Gastroesophageal sphincter (tissue), 3 donors: ENCODE measurements at regions not wholly inside any gene's neighbourhood (a gene's known extent, or its start where the extent isn't known, plus 50 kb on each side); places are given as distances from the start of the nearest gene placed in this dataset.

Experiments used
- EP300 ChIP-seq: sonication (generic); formaldehyde crosslinking; IDR thresholded peaks from one replicate; pipeline ENCODE4 v1.6.1; 2017; ENCODE audit warnings: antibody characterized with exemption, mild to moderate bottlenecking
- POLR2A ChIP-seq, 2 donors: fragments of 450-650 bp; IDR thresholded peaks; one replicate each; pipeline ENCODE4 v1.6.1; 2017; ENCODE audit warnings: antibody characterized with exemption in 2 of 2, mild to moderate bottlenecking in 2 of 2, moderate library complexity in 1 of 2
- POLR2AphosphoS5 ChIP-seq: sonication (generic); formaldehyde crosslinking; IDR thresholded peaks from one replicate; pipeline ENCODE4 v1.6.1; 2017; ENCODE audit warnings: antibody characterized with exemption
- TF ChIP-seq, protein P1 (sequence below), 4 experiments: fragments of 200-600 bp in 2 of 4; fragments of 450-650 bp in 2 of 4; sonication (generic) in 1 of 4; IDR thresholded peaks; one replicate each; pipeline ENCODE4 v1.5.1; 2017 to 2019; ENCODE audit warnings: antibody characterized with exemption in 4 of 4, mild to moderate bottlenecking in 2 of 4, moderate library complexity in 2 of 4

GRCh38 chr10:52651293-52651692 lies 121.3 kb downstream of the MBL2 start:
- TF ChIP-seq POLR2A (IDR thresholded peaks at IDR 0.05) (no peak), POLR2AphosphoS5 (no peak), EP300 (no peak)
- TF ChIP-seq, protein P1, sequence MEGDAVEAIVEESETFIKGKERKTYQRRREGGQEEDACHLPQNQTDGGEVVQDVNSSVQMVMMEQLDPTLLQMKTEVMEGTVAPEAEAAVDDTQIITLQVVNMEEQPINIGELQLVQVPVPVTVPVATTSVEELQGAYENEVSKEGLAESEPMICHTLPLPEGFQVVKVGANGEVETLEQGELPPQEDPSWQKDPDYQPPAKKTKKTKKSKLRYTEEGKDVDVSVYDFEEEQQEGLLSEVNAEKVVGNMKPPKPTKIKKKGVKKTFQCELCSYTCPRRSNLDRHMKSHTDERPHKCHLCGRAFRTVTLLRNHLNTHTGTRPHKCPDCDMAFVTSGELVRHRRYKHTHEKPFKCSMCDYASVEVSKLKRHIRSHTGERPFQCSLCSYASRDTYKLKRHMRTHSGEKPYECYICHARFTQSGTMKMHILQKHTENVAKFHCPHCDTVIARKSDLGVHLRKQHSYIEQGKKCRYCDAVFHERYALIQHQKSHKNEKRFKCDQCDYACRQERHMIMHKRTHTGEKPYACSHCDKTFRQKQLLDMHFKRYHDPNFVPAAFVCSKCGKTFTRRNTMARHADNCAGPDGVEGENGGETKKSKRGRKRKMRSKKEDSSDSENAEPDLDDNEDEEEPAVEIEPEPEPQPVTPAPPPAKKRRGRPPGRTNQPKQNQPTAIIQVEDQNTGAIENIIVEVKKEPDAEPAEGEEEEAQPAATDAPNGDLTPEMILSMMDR (IDR thresholded peaks at IDR 0.05) = no peak
